ENCODE measurements at regions not wholly inside any gene's neighbourhood (a gene's known extent, or its start where the extent isn't known, plus 50 kb on each side); places are given as distances from the start of the nearest gene placed in this dataset.

DNA sequence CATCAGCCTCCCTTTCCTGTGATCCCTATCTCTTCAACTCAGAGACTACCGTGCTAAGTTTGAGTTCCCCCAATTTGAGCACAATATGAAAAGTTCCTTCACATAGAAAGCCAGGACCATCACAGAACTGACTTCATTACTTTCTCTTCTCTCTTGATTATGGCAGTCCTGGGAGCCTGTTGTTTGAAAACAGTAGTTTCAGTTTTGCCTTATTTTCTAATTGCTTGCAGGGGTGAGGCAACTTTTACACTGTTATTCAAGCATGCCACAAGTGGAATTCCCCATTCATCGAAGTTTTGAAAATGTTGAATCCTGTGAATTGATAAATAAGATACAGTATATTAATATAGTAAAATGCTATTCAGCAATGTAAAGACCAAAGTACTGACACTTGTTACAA, 569.7 kb upstream of the MARCKS start (continued):
- TF ChIP-seq EZH2 (IDR thresholded peaks at IDR 0.05; ENCODE audit: low read depth, unreplicated experiment) (no peak), STAT1 (IDR thresholded peaks at IDR 0.05; ENCODE audit: unreplicated experiment) (no peak), ZNF114 (CRISPR knock-in tag; IDR thresholded peaks at IDR 0.05) (no peak)

DNA sequence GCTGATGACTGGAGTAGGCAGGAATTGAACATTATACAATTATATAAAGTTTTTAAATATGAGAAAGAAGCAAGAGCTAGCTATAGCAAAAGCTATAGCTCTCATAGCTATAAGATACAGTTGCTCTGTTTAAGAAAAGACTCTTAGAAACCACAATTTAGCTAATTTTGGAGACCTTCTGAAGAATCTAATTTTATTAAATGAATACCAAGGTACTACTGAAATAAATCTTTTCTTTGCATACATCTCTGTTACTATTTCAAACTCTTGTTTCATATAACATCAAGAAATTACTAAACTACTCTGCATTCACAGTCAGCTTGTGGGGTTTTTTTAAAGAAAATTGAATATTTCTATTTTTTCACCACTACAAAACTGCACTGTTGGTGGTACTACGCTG, 568.7 kb upstream of the MARCKS start:
- Mint-ChIP-seq H3K4me1 (peaks cover 11% of the 10 kb centered on the region; the same call in 2 of the 3 replicates), H3K27me3 (ENCODE audit: insufficient read depth, low read depth, poor library complexity) (peaks cover 7% of the 10 kb centered on the region), H3K9me3 (peaks cover 23% of the 10 kb centered on the region), H3K4me3 (no peak overlapping the region), H3K36me3 (ENCODE audit: low read depth) (peaks cover 22% of the 10 kb centered on the region), H3K27ac (no peak overlapping the region)
- Histone ChIP-seq H3K27ac (ENCODE audit: low read depth) (no peak overlapping the region), H3K4me2 (no peak overlapping the region), H3K4me3 (no peak overlapping the region), H2AFZ (no peak overlapping the region), H3K27me3 (ENCODE audit: insufficient read depth) (no peaks in the 10 kb centered on the region), H3K36me3 (ENCODE audit: insufficient read depth) (no peaks in the 10 kb centered on the region), H3K9me2 (ENCODE audit: insufficient read depth) (peaks cover 3% of the 10 kb centered on the region; the same call in 1 of the 2 replicates), H3K79me2 (replicated peaks; ENCODE audit: insufficient read depth) (no peaks in the 10 kb centered on the region), H3F3A (replicated peaks; ENCODE audit: low read depth) (no peaks in the 10 kb centered on the region), H3K4me1 (ENCODE audit: insufficient read depth) (peaks cover 8% of the 10 kb centered on the region), H4K20me1 (replicated peaks; ENCODE audit: insufficient read depth) (no peaks in the 10 kb centered on the region)
- DNase-seq (ENCODE audit: low spot score) (no peak), ATAC-seq (no peak)
- TF ChIP-seq, protein P1, sequence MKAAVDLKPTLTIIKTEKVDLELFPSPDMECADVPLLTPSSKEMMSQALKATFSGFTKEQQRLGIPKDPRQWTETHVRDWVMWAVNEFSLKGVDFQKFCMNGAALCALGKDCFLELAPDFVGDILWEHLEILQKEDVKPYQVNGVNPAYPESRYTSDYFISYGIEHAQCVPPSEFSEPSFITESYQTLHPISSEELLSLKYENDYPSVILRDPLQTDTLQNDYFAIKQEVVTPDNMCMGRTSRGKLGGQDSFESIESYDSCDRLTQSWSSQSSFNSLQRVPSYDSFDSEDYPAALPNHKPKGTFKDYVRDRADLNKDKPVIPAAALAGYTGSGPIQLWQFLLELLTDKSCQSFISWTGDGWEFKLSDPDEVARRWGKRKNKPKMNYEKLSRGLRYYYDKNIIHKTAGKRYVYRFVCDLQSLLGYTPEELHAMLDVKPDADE (IDR thresholded peaks at IDR 0.05): no peak
- TF ChIP-seq EZH2phosphoT487 (IDR thresholded peaks at IDR 0.05; ENCODE audit: unreplicated experiment) (no peak), ZNF114 (CRISPR knock-in tag; IDR thresholded peaks at IDR 0.05) (no peak), CREB1 (CRISPR knock-in tag; IDR thresholded peaks at IDR 0.05; ENCODE audit: low read depth) (no peak), ZNF331 (CRISPR knock-in tag; IDR thresholded peaks at IDR 0.05; ENCODE audit: low read depth) (no peak), JUNB (IDR thresholded peaks at IDR 0.05; ENCODE audit: unreplicated experiment) (no peak), EZH2 (IDR thresholded peaks at IDR 0.05; ENCODE audit: low read depth, unreplicated experiment) (no peak), NANOG (IDR thresholded peaks at IDR 0.05; ENCODE audit: borderline replicate concordance) (no peak), POLR2AphosphoS5 (IDR thresholded peaks at IDR 0.05; ENCODE audit: low read depth) (no peak), STAT1 (IDR thresholded peaks at IDR 0.05; ENCODE audit: unreplicated experiment) (no peak)
- TF ChIP-seq, protein P2, sequence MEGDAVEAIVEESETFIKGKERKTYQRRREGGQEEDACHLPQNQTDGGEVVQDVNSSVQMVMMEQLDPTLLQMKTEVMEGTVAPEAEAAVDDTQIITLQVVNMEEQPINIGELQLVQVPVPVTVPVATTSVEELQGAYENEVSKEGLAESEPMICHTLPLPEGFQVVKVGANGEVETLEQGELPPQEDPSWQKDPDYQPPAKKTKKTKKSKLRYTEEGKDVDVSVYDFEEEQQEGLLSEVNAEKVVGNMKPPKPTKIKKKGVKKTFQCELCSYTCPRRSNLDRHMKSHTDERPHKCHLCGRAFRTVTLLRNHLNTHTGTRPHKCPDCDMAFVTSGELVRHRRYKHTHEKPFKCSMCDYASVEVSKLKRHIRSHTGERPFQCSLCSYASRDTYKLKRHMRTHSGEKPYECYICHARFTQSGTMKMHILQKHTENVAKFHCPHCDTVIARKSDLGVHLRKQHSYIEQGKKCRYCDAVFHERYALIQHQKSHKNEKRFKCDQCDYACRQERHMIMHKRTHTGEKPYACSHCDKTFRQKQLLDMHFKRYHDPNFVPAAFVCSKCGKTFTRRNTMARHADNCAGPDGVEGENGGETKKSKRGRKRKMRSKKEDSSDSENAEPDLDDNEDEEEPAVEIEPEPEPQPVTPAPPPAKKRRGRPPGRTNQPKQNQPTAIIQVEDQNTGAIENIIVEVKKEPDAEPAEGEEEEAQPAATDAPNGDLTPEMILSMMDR (conservative IDR thresholded peaks at IDR 0.05; ENCODE audit: low read depth in 2 of 2): no peak
- TF ChIP-seq, protein P3, sequence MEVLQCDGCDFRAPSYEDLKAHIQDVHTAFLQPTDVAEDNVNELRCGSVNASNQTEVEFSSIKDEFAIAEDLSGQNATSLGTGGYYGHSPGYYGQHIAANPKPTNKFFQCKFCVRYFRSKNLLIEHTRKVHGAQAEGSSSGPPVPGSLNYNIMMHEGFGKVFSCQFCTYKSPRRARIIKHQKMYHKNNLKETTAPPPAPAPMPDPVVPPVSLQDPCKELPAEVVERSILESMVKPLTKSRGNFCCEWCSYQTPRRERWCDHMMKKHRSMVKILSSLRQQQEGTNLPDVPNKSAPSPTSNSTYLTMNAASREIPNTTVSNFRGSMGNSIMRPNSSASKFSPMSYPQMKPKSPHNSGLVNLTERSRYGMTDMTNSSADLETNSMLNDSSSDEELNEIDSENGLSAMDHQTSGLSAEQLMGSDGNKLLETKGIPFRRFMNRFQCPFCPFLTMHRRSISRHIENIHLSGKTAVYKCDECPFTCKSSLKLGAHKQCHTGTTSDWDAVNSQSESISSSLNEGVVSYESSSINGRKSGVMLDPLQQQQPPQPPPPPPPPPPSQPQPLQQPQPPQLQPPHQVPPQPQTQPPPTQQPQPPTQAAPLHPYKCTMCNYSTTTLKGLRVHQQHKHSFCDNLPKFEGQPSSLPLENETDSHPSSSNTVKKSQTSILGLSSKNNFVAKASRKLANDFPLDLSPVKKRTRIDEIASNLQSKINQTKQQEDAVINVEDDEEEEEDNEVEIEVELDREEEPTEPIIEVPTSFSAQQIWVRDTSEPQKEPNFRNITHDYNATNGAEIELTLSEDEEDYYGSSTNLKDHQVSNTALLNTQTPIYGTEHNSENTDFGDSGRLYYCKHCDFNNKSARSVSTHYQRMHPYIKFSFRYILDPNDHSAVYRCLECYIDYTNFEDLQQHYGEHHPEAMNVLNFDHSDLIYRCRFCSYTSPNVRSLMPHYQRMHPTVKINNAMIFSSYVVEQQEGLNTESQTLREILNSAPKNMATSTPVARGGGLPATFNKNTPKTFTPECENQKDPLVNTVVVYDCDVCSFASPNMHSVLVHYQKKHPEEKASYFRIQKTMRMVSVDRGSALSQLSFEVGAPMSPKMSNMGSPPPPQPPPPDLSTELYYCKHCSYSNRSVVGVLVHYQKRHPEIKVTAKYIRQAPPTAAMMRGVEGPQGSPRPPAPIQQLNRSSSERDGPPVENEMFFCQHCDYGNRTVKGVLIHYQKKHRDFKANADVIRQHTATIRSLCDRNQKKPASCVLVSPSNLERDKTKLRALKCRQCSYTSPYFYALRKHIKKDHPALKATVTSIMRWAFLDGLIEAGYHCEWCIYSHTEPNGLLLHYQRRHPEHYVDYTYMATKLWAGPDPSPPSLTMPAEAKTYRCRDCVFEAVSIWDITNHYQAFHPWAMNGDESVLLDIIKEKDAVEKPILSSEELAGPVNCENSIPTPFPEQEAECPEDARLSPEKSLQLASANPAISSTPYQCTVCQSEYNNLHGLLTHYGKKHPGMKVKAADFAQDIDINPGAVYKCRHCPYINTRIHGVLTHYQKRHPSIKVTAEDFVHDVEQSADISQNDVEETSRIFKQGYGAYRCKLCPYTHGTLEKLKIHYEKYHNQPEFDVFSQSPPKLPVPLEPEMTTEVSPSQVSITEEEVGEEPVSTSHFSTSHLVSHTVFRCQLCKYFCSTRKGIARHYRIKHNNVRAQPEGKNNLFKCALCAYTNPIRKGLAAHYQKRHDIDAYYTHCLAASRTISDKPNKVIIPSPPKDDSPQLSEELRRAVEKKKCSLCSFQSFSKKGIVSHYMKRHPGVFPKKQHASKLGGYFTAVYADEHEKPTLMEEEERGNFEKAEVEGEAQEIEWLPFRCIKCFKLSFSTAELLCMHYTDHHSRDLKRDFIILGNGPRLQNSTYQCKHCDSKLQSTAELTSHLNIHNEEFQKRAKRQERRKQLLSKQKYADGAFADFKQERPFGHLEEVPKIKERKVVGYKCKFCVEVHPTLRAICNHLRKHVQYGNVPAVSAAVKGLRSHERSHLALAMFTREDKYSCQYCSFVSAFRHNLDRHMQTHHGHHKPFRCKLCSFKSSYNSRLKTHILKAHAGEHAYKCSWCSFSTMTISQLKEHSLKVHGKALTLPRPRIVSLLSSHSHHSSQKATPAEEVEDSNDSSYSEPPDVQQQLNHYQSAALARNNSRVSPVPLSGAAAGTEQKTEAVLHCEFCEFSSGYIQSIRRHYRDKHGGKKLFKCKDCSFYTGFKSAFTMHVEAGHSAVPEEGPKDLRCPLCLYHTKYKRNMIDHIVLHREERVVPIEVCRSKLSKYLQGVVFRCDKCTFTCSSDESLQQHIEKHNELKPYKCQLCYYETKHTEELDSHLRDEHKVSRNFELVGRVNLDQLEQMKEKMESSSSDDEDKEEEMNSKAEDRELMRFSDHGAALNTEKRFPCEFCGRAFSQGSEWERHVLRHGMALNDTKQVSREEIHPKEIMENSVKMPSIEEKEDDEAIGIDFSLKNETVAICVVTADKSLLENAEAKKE (CRISPR knock-in tag; IDR thresholded peaks at IDR 0.05): no peak
- TF ChIP-seq, protein P4, sequence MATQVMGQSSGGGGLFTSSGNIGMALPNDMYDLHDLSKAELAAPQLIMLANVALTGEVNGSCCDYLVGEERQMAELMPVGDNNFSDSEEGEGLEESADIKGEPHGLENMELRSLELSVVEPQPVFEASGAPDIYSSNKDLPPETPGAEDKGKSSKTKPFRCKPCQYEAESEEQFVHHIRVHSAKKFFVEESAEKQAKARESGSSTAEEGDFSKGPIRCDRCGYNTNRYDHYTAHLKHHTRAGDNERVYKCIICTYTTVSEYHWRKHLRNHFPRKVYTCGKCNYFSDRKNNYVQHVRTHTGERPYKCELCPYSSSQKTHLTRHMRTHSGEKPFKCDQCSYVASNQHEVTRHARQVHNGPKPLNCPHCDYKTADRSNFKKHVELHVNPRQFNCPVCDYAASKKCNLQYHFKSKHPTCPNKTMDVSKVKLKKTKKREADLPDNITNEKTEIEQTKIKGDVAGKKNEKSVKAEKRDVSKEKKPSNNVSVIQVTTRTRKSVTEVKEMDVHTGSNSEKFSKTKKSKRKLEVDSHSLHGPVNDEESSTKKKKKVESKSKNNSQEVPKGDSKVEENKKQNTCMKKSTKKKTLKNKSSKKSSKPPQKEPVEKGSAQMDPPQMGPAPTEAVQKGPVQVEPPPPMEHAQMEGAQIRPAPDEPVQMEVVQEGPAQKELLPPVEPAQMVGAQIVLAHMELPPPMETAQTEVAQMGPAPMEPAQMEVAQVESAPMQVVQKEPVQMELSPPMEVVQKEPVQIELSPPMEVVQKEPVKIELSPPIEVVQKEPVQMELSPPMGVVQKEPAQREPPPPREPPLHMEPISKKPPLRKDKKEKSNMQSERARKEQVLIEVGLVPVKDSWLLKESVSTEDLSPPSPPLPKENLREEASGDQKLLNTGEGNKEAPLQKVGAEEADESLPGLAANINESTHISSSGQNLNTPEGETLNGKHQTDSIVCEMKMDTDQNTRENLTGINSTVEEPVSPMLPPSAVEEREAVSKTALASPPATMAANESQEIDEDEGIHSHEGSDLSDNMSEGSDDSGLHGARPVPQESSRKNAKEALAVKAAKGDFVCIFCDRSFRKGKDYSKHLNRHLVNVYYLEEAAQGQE (IDR thresholded peaks at IDR 0.05; ENCODE audit: unreplicated experiment): no peak
